IPS-20b (cell line): ENCODE measurements at regions not wholly inside any gene's neighbourhood (a gene's known extent, or its start where the extent isn't known, plus 50 kb on each side); places are given as distances from the start of the nearest gene placed in this dataset.
"Not testable (repeated sequence)": the region's sequence is repeated elsewhere in the genome, so short reads cannot be mapped to it uniquely, and the experiment has no call there.

ENCODE experiments used
- H3K27ac ChIP-seq: one replicate; pipeline ENCODE4 v1.5.1; 2013; ENCODE audit warnings: low read length
- H3K27me3 ChIP-seq: 2 replicates; pipeline ENCODE4 v1.6.1; 2013; ENCODE audit warnings: mild to moderate bottlenecking, low read length, inconsistent platforms; ENCODE audit not compliant: insufficient read depth
- H3K36me3 ChIP-seq: 2 replicates; pipeline ENCODE4 v1.6.1; 2013; ENCODE audit warnings: low read depth, mild to moderate bottlenecking, inconsistent platforms, low read length, moderate library complexity; ENCODE audit not compliant: insufficient read depth
- H3K4me1 ChIP-seq: 2 replicates; pipeline ENCODE4 v1.6.1; 2013; ENCODE audit warnings: mild to moderate bottlenecking, control low read depth, inconsistent platforms, low read length, moderate library complexity; ENCODE audit not compliant: insufficient read depth
- H3K4me3 ChIP-seq: 2 replicates; pipeline ENCODE4 v1.5.1; 2013; ENCODE audit warnings: mild to moderate bottlenecking, low read length, inconsistent platforms
- H3K9ac ChIP-seq: 2 replicates; pipeline ENCODE4 v1.6.1; 2013; ENCODE audit warnings: low read depth, mild to moderate bottlenecking, inconsistent platforms, low read length, moderate library complexity
- H3K9me3 ChIP-seq: 2 replicates; pipeline ENCODE4 v1.6.1; 2013; ENCODE audit warnings: mild to moderate bottlenecking, low read depth, low read length, inconsistent platforms; ENCODE audit not compliant: insufficient read depth

GRCh38 chr4:152064282-152064681 lies 303.5 kb upstream of the GATB start:
- no peaks in the 10 kb centered on the region for H3K9me3 ChIP-seq
- H3K27ac ChIP-seq = no peak overlapping the region
- H3K27me3 ChIP-seq = no peaks in the 10 kb centered on the region
- H3K9ac ChIP-seq = no peak overlapping the region
- H3K4me1 ChIP-seq = no peaks in the 10 kb centered on the region
- no peak overlapping the region for H3K4me3 ChIP-seq
- H3K36me3 ChIP-seq = no peaks in the 10 kb centered on the region

- Histone ChIP-seq H3K36me3 (no peaks in the 10 kb centered on the region), H3K27me3 (no peaks in the 10 kb centered on the region), H3K4me3 (no peak overlapping the region), H3K9ac (no peak overlapping the region), H3K27ac (no peak overlapping the region), H3K4me1 (no peaks in the 10 kb centered on the region), H3K9me3 (no peaks in the 10 kb centered on the region)
These were observed 302.9 kb upstream of the GATB start for GRCh38 chr4:152063621-152064240.

- H3K36me3 ChIP-seq = no peaks in the 10 kb centered on the region
- H3K9me3 ChIP-seq = no peaks in the 10 kb centered on the region
- no peaks in the 10 kb centered on the region for H3K27me3 ChIP-seq
- H3K27ac ChIP-seq = no peak overlapping the region
- H3K9ac ChIP-seq = no peak overlapping the region
- H3K4me1 ChIP-seq = no peaks in the 10 kb centered on the region
- H3K4me3 ChIP-seq = no peak overlapping the region
These were observed 302.3 kb upstream of the GATB start for GRCh38 chr4:152062936-152063620.

DNA sequence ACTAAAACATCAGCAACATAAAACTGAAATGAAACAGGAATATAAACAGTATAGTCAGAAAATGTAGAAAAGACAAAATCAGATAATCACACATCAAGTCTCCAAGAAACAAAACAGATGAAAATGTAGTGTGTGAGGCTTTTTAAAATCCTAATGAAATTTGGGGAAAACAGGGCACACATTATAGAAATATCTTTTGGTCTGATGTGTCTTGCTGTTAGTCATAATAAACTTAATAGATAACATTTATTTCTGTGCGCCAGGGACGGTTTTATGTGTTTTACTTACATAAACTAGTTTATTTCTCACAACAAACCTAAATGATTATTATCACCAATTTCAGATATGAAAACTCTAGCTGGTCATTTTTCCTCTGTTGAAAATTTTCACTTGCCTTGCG lies 293.9 kb upstream of the GATB start:
- no peaks in the 10 kb centered on the region for H3K36me3 ChIP-seq
- H3K4me3 ChIP-seq = no peak overlapping the region
- H3K27ac ChIP-seq = no peak overlapping the region
- H3K9ac ChIP-seq = no peak overlapping the region
- H3K4me1 ChIP-seq = no peaks in the 10 kb centered on the region
- H3K9me3 ChIP-seq = no peaks in the 10 kb centered on the region; the same call in 1 of the 2 replicates
- no peaks in the 10 kb centered on the region for H3K27me3 ChIP-seq

GRCh38 chr4:152052451-152053057 lies 291.7 kb upstream of the GATB start:
- H3K36me3 ChIP-seq = no peaks in the 10 kb centered on the region
- H3K9me3 ChIP-seq = no peaks in the 10 kb centered on the region; the same call in 1 of the 2 replicates
- H3K9ac ChIP-seq = no peak overlapping the region
- H3K4me3 ChIP-seq = no peak overlapping the region
- no peaks in the 10 kb centered on the region for H3K4me1 ChIP-seq
- no peak overlapping the region for H3K27ac ChIP-seq
- no peaks in the 10 kb centered on the region for H3K27me3 ChIP-seq

DNA sequence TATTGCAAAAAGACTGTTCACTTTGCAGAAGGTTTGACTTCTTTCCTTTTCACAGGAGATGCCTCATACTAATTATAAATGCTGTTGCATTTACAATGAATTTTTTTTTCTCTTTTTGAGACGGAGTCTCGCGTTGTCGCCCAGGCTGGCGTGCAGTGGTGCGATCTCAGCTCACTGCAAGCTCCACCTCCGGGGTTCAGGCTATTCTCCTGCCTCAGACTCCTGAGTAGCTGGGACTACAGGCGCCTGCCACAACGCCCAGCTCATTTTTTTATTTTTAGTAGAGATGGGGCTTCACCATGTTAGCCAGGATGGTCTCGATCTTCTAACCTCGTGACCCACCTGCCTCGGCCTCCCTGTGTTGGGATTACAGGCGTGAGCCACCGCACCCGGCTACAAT lies 290.5 kb upstream of the GATB start:
- not testable (repeated sequence) for H3K9me3 ChIP-seq, H3K4me3 ChIP-seq, H3K36me3 ChIP-seq, H3K9ac ChIP-seq, H3K4me1 ChIP-seq, H3K27ac ChIP-seq, H3K27me3 ChIP-seq

- Histone ChIP-seq H3K4me3 (no peak overlapping the region), H3K9me3 (no peaks in the 10 kb centered on the region), H3K9ac (no peak overlapping the region), H3K27ac (no peak overlapping the region), H3K36me3 (no peaks in the 10 kb centered on the region), H3K27me3 (no peaks in the 10 kb centered on the region), H3K4me1 (peaks cover 8% of the 10 kb centered on the region)
These were observed 289.3 kb upstream of the GATB start for GRCh38 chr4:152050106-152050505.

- Histone ChIP-seq H3K27ac (no peak overlapping the region), H3K9me3 (no peaks in the 10 kb centered on the region; the same call in 1 of the 2 replicates), H3K4me1 (peaks cover 8% of the 10 kb centered on the region), H3K4me3 (no peak overlapping the region), H3K27me3 (peaks cover 6% of the 10 kb centered on the region; the same call in 1 of the 2 replicates), H3K36me3 (no peaks in the 10 kb centered on the region), H3K9ac (no peak overlapping the region)
These were observed 286.6 kb upstream of the GATB start for GRCh38 chr4:152047451-152047850.

- H3K4me3 ChIP-seq = peak overlapping the region; percentile 73
- H3K27ac ChIP-seq = no peak overlapping the region
- peaks cover 8% of the 10 kb centered on the region for H3K4me1 ChIP-seq
- peak overlapping the region; percentile 57 for H3K9ac ChIP-seq
- H3K9me3 ChIP-seq = no peaks in the 10 kb centered on the region; the same call in 1 of the 2 replicates
- no peaks in the 10 kb centered on the region for H3K36me3 ChIP-seq
- peaks cover 6% of the 10 kb centered on the region; the same call in 1 of the 2 replicates for H3K27me3 ChIP-seq
These were observed 285.2 kb upstream of the GATB start for GRCh38 chr4:152045807-152046571.

DNA sequence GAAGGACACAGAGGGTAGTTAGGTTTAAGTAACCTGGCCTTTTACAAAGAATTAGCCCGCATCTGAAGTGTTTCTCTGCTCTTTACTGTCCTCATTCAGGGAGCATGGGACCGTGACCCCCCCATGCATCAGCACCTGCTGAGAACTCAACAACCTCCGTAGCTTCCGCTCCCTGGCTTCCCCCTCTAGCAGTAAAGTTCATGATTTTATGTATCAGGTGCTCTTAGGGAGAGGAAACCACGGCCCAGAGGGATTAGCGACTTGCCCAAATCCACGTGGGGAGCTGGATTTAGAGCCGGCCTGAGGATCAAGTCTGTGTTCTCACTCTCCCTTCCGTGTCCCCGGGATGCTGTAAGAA lies 284.6 kb upstream of the GATB start:
- H3K4me3 ChIP-seq = peak overlapping the region; percentile 73
- no peaks in the 10 kb centered on the region; the same call in 1 of the 2 replicates for H3K9me3 ChIP-seq
- H3K27ac ChIP-seq = no peak overlapping the region
- peak overlapping the region; percentile 51; the same call in 1 of the 2 replicates for H3K9ac ChIP-seq
- no peaks in the 10 kb centered on the region for H3K36me3 ChIP-seq
- peaks cover 8% of the 10 kb centered on the region for H3K4me1 ChIP-seq
- peaks cover 6% of the 10 kb centered on the region; the same call in 1 of the 2 replicates for H3K27me3 ChIP-seq

- Histone ChIP-seq H3K9ac (no peak overlapping the region), H3K27me3 (peaks cover 6% of the 10 kb centered on the region; the same call in 1 of the 2 replicates), H3K36me3 (no peaks in the 10 kb centered on the region), H3K4me3 (no peak overlapping the region), H3K4me1 (peaks cover 8% of the 10 kb centered on the region), H3K27ac (no peak overlapping the region), H3K9me3 (no peaks in the 10 kb centered on the region; the same call in 1 of the 2 replicates)
These were observed 283.7 kb upstream of the GATB start for GRCh38 chr4:152044331-152045036.
